Renal pelvis (tissue), 1 donor: ENCODE measurements at regions not wholly inside any gene's neighbourhood (a gene's known extent, or its start where the extent isn't known, plus 50 kb on each side); places are given as distances from the start of the nearest gene placed in this dataset.

Source experiments
- DNase-seq: peaks from one replicate; pipeline ENCODE4 v3.0.0-alpha.2; 2013

- no peak for DNase-seq
Observed at GRCh38 chr5:168054091-168054490, 237.4 kb upstream of the WWC1 start.

GRCh38 chr5:168055141-168055683, 236.2 kb upstream of the WWC1 start:
- DNase-seq: no peak

GRCh38 chr5:168055961-168056360, 235.5 kb upstream of the WWC1 start:
- no peak for DNase-seq

- DNase-seq: no peak
Observed at GRCh38 chr5:168056499-168057182, 234.8 kb upstream of the WWC1 start.

- no peak for DNase-seq
Observed at GRCh38 chr5:168057905-168058304, 233.5 kb upstream of the WWC1 start.

- DNase-seq: no peak
Observed at GRCh38 chr5:168059131-168059530, 232.3 kb upstream of the WWC1 start.

GRCh38 chr5:168062239-168062638, 229.2 kb upstream of the WWC1 start:
- DNase-seq: no peak

- DNase-seq: no peak
Observed at GRCh38 chr5:168064457-168064856, 227.0 kb upstream of the WWC1 start.

GRCh38 chr5:168064933-168065622, 226.4 kb upstream of the WWC1 start:
- DNase-seq: no peak

- no peak for DNase-seq
Observed at GRCh38 chr5:168066536-168067208, 224.8 kb upstream of the WWC1 start.

- no peak for DNase-seq
Observed at GRCh38 chr5:168070761-168071160, 220.7 kb upstream of the WWC1 start.

- no peak for DNase-seq
Observed at GRCh38 chr5:168072665-168073064, 218.8 kb upstream of the WWC1 start.

- no peak for DNase-seq
Observed at GRCh38 chr5:168073311-168073710, 218.1 kb upstream of the WWC1 start.

GRCh38 chr5:168073991-168074800, 217.2 kb upstream of the WWC1 start:
- DNase-seq: no peak

- no peak for DNase-seq
Observed at GRCh38 chr5:168075387-168075786, 216.1 kb upstream of the WWC1 start.

GRCh38 chr5:168076561-168076991, 214.9 kb upstream of the WWC1 start:
- DNase-seq: no peak

GRCh38 chr5:168085261-168086031, 206.0 kb upstream of the WWC1 start:
- no peak for DNase-seq

GRCh38 chr5:168086104-168086610, 205.3 kb upstream of the WWC1 start:
- DNase-seq: peak; percentile 57

- DNase-seq: no peak
Observed at GRCh38 chr5:168086746-168087145, 204.7 kb upstream of the WWC1 start.

GRCh38 chr5:168088410-168089173, 202.9 kb upstream of the WWC1 start:
- DNase-seq: no peak
